SU-DHL-6 (cell line): ENCODE measurements at regions not wholly inside any gene's neighbourhood (a gene's known extent, or its start where the extent isn't known, plus 50 kb on each side); places are given as distances from the start of the nearest gene placed in this dataset.

Experiments
- EZH2phosphoT487 ChIP-seq: fragments of 200-600 bp; sonication (generic), shearing (Covaris generic); conservative IDR thresholded peaks from 2 replicates; pipeline ENCODE4 v1.6.1; 2018; ENCODE audit warnings: mild to moderate bottlenecking, antibody characterized with exemption, low read length, moderate library complexity, mixed read lengths
- TF ChIP-seq, protein P1 (sequence below): fragments of 200-600 bp; sonication (generic); IDR thresholded peaks from one replicate; pipeline ENCODE4 v1.5.1; 2017; ENCODE audit warnings: antibody characterized with exemption, mild to moderate bottlenecking, low read length, moderate library complexity; ENCODE audit not compliant: insufficient read depth, poor library complexity, severe bottlenecking

DNA sequence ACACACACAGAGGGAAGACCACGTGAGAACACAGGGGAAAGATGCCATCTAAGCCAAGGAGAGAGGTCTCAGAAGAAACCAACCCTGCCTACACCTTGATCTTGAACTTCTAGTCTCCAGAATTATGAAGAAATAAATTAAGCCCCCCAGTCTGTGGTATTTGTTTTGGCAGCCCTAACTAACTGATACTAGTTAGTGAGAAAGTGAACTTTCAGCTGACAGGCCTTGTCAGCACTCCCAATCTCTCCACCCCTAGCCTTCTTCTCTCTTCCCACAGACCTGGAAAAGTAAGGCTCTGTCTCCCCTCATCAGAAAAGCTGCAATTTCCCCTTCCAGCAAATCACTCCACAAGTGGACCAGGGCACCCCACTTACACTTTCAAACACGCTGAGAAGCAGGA is 108.6 kb upstream of the CDYL start:
- TF ChIP-seq, protein P1, sequence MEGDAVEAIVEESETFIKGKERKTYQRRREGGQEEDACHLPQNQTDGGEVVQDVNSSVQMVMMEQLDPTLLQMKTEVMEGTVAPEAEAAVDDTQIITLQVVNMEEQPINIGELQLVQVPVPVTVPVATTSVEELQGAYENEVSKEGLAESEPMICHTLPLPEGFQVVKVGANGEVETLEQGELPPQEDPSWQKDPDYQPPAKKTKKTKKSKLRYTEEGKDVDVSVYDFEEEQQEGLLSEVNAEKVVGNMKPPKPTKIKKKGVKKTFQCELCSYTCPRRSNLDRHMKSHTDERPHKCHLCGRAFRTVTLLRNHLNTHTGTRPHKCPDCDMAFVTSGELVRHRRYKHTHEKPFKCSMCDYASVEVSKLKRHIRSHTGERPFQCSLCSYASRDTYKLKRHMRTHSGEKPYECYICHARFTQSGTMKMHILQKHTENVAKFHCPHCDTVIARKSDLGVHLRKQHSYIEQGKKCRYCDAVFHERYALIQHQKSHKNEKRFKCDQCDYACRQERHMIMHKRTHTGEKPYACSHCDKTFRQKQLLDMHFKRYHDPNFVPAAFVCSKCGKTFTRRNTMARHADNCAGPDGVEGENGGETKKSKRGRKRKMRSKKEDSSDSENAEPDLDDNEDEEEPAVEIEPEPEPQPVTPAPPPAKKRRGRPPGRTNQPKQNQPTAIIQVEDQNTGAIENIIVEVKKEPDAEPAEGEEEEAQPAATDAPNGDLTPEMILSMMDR, result no peak
- TF ChIP-seq EZH2phosphoT487, result no peak
